K562 (cell line): ENCODE measurements at regions not wholly inside any gene's neighbourhood (a gene's known extent, or its start where the extent isn't known, plus 50 kb on each side); places are given as distances from the start of the nearest gene placed in this dataset.
"Not testable (repeated sequence)": the region's sequence is repeated elsewhere in the genome, so short reads cannot be mapped to it uniquely, and the experiment has no call there.

Experiments used
- ATAC-seq: fragments of 200-7000 bp; cut with Tn5 transposase; 3 replicates; pipeline ENCODE4 v1.9.1; 2020; ENCODE audit warnings: moderate library complexity
- BruUV-seq: library from RNA; stranded (reverse); fragments of 400-500 nt; replicated peaks from 2 replicates; lab custom pipeline; 2021; lab: Mats Ljungman, UMichigan
- CTCF ChIA-PET: fragments of 300-600 bp; formaldehyde crosslinking; extraction: SDS; loops from one replicate; lab custom pipeline; 2021; ENCODE audit warnings: low intra/inter-chr PET ratio; lab: Yijun Ruan, JAX
- POLR2A ChIA-PET: fragments of 300-600, 350-650 bp; sonication (Branson Sonifier 250); formaldehyde crosslinking; extraction: SDS; loops from one replicate; lab custom pipeline; 2021; ENCODE audit warnings: antibody characterized with exemption, inconsistent platforms; lab: Yijun Ruan, JAX
- DNase-seq, 4 experiments: peaks; one replicate each; pipeline versions ENCODE4 v3.0.0 to v3.0.0-alpha.2; 2011 to 2018; ENCODE audit warnings: low spot score in 3 of 4, mixed read lengths in 3 of 4; ENCODE audit errors: extremely low read depth in 1 of 4
- FAIRE-seq: peaks from 2 replicates; lab custom pipeline; 2011; peaks lifted over from hg19 to GRCh38; lab: Jason Lieb, UNC
- H2AFZ ChIP-seq: 2 replicates; pipeline ENCODE4 v1.6.0; 2011; ENCODE audit warnings: low read depth, low read length, control low read depth, inconsistent platforms
- H3K27ac ChIP-seq: fragments of 200-600 bp; 3 replicates; pipeline ENCODE4 v1.8.0; 2011; ENCODE audit warnings: low read depth, mild to moderate bottlenecking, control low read depth, inconsistent platforms, low read length, moderate library complexity, mixed read lengths; ENCODE audit errors: extremely low read depth
- H3K27me3 ChIP-seq, 2 experiments: fragments of 300-600 bp in 1 of 2; 2 replicates in 1 of 2; 3 replicates in 1 of 2; pipeline versions ENCODE4 v1.6.0 to v1.8.0; 2011; ENCODE audit warnings: inconsistent platforms in 2 of 2, low read length in 2 of 2, mild to moderate bottlenecking in 1 of 2, mixed read lengths in 1 of 2, moderate library complexity in 1 of 2; ENCODE audit not compliant: control insufficient read depth in 2 of 2, insufficient read depth in 2 of 2
- H3K36me3 ChIP-seq: fragments of 300-600 bp; 3 replicates; pipeline ENCODE4 v1.8.0; 2011; ENCODE audit warnings: mild to moderate bottlenecking, low read length, inconsistent platforms; ENCODE audit not compliant: control insufficient read depth, insufficient read depth
- H3K4me1 ChIP-seq, 2 experiments: fragments of 200-600 bp in 1 of 2; replicated peaks in 1 of 2; 2 replicates in 1 of 2; 3 replicates in 1 of 2; pipeline versions ENCODE4 v1.5.1 to v1.8.0; 2011; ENCODE audit warnings: inconsistent platforms in 2 of 2, low read length in 2 of 2, mild to moderate bottlenecking in 1 of 2, mixed read lengths in 1 of 2, moderate library complexity in 1 of 2; ENCODE audit not compliant: control insufficient read depth in 2 of 2, insufficient read depth in 2 of 2
- H3K4me2 ChIP-seq: 2 replicates; pipeline ENCODE4 v1.6.1; 2011; ENCODE audit warnings: low read length, control low read depth, inconsistent platforms, mixed read lengths; ENCODE audit not compliant: insufficient read depth
- H3K4me3 ChIP-seq: fragments of 200-600 bp; sonication (generic), shearing (Covaris generic); 2 replicates; pipeline ENCODE4 v1.5.1; 2016; ENCODE audit warnings: control low read depth, inconsistent platforms
- H3K79me2 ChIP-seq: fragments of 200-600 bp; 3 replicates; pipeline ENCODE4 v1.8.0; 2011; ENCODE audit warnings: low read length, inconsistent platforms; ENCODE audit not compliant: control insufficient read depth, insufficient read depth
- H3K9ac ChIP-seq, 2 experiments: 2 replicates each; pipeline versions ENCODE4 v1.6.0 to v1.6.1; 2011; ENCODE audit warnings: low read depth in 2 of 2, low read length in 2 of 2, control low read depth in 1 of 2, inconsistent platforms in 1 of 2, mild to moderate bottlenecking in 1 of 2, mixed read lengths in 1 of 2; ENCODE audit not compliant: insufficient read depth in 1 of 2
- H3K9me1 ChIP-seq: one replicate; pipeline ENCODE4 v1.6.0; 2011; ENCODE audit warnings: inconsistent platforms, mild to moderate bottlenecking, low read length, moderate library complexity; ENCODE audit not compliant: control insufficient read depth, insufficient read depth
- H3K9me3 ChIP-seq: replicated peaks from 2 replicates; pipeline ENCODE4 v1.5.1; 2011; ENCODE audit warnings: low read depth, low read length, inconsistent platforms; ENCODE audit not compliant: control insufficient read depth, insufficient read depth
- H4K20me1 ChIP-seq: replicated peaks from 2 replicates; pipeline ENCODE4 v1.6.1; 2011; ENCODE audit warnings: low read length, inconsistent platforms, mixed read lengths; ENCODE audit not compliant: control insufficient read depth, insufficient read depth
- ETV5 ChIP-seq: sonication (generic); formaldehyde crosslinking; IDR thresholded peaks from 2 replicates; pipeline ENCODE4 v1.4.0; 2020; ENCODE audit warnings: low read depth, mild to moderate bottlenecking, missing genetic modification reagents
- ZBTB8A ChIP-seq: fragments of 450-650 bp; IDR thresholded peaks from 2 replicates; pipeline ENCODE4 v1.6.1; 2018; ENCODE audit warnings: mild to moderate bottlenecking, moderate library complexity; ENCODE audit not compliant: partially characterized antibody
- ZNF133 ChIP-seq: fragments of 250-450 bp; sonication (Bioruptor Pico); IDR thresholded peaks from 2 replicates; pipeline ENCODE4 v1.4.0; 2020; ENCODE audit warnings: mild to moderate bottlenecking
- WGBS: fragments of 100-300 bp; shearing (Covaris generic); methylation state at CpG from one replicate; pipeline ENCODE4 v1.1.6; 2016; ENCODE audit warnings: low coverage, mixed read lengths; ENCODE audit not compliant: insufficient coverage; ENCODE audit errors: missing lambda C conversion rate; 5-methylcytosine and 5-hydroxymethylcytosine counted together
- in situ Hi-C: fragments of 300-500 bp; cut with MboI; formaldehyde crosslinking; loops from 4 replicates; pipeline ENCODE4 v1.15.0; 2018; ENCODE audit warnings: inconsistent platforms, mixed read lengths
- intact Hi-C: fragments of 100-400 bp; cut with micrococcal nuclease; formaldehyde crosslinking; loops from 2 replicates; pipeline ENCODE4 v1.14.2; 2022

GRCh38 chr16:52113533-52114183 lies 433.3 kb downstream of the TOX3 start (continued):
- TF ChIP-seq ETV5 (CRISPR knock-in tag): no peak

GRCh38 chr16:52104993-52105392 lies 441.9 kb downstream of the TOX3 start:
- ATAC-seq, CTCF ChIA-PET, H3K79me2 ChIP-seq, H3K4me3 ChIP-seq, DNase-seq, in situ Hi-C loops, H3K36me3 ChIP-seq, H3K4me2 ChIP-seq, H3K4me1 ChIP-seq, H4K20me1 ChIP-seq, FAIRE-seq, H2AFZ ChIP-seq, POLR2A ChIA-PET, BruUV-seq, H3K9me1 ChIP-seq, H3K27me3 ChIP-seq, H3K27ac ChIP-seq, intact Hi-C loops, H3K9me3 ChIP-seq, H3K9ac ChIP-seq: not testable (repeated sequence)
- 3% methylated on average over 4 of the region's 4 CpGs for WGBS

GRCh38 chr16:52103791-52104190 lies 443.2 kb downstream of the TOX3 start:
- intact Hi-C loops: no loop called here
- FAIRE-seq: no peak

More at GRCh38 chr16:52103791-52104190, 443.2 kb downstream of the TOX3 start:
- H4K20me1 ChIP-seq: no peaks in the 10 kb centered on the region
- 0% methylated on average over 1 of the region's 1 CpG for WGBS
- H3K9me3 ChIP-seq: peaks cover 2% of the 10 kb centered on the region; the same call in 1 of the 2 replicates
- no peak overlapping the region for H3K27ac ChIP-seq
- H3K4me1 ChIP-seq: no peaks in the 10 kb centered on the region
- no peak for DNase-seq
- in situ Hi-C loops: no loop called here
- TF ChIP-seq ZBTB8A: no peak
- no peak for TF ChIP-seq ZNF133 (CRISPR knock-in tag)
- TF ChIP-seq, all 486 proteins: peak for 0
- ChIA-PET POLR2A (no interaction called here), CTCF (no interaction called here)
- no peak overlapping the region for H3K9ac ChIP-seq
- no peak overlapping the region for H3K4me2 ChIP-seq
- no peak overlapping the region for H3K4me3 ChIP-seq
- H3K36me3 ChIP-seq: no peaks in the 10 kb centered on the region
- H2AFZ ChIP-seq: no peak overlapping the region
- H3K79me2 ChIP-seq: no peaks in the 10 kb centered on the region
- H3K9me1 ChIP-seq: no peaks in the 10 kb centered on the region
- H3K27me3 ChIP-seq: no peaks in the 10 kb centered on the region
- no peak for ATAC-seq
- BruUV-seq: no TSS peak
